NCI-H2196 (cell line): ENCODE measurements at regions not wholly inside any gene's neighbourhood (a gene's known extent, or its start where the extent isn't known, plus 50 kb on each side); places are given as distances from the start of the nearest gene placed in this dataset.
"Not testable (repeated sequence)": the region's sequence is repeated elsewhere in the genome, so short reads cannot be mapped to it uniquely, and the experiment has no call there.

Experiments
- DNase-seq: peaks from one replicate; lab custom pipeline; 2025; ENCODE audit not compliant: unreplicated experiment; lab: John Stamatoyannopoulos, UW

GRCh38 chr2:8442833-8443486, 238.9 kb upstream of the ID2 start:
- DNase-seq: no peak

- DNase-seq: no peak
Measured at GRCh38 chr2:8445580-8445979, 236.3 kb upstream of the ID2 start.

- not testable (repeated sequence) for DNase-seq
Measured at GRCh38 chr2:8446751-8447150, 235.1 kb upstream of the ID2 start.

GRCh38 chr2:8447610-8448221, 234.1 kb upstream of the ID2 start:
- DNase-seq: no peak

GRCh38 chr2:8448824-8449556, 232.9 kb upstream of the ID2 start:
- DNase-seq: no peak

- no peak for DNase-seq
Measured at GRCh38 chr2:8451273-8451672, 230.6 kb upstream of the ID2 start.

- DNase-seq: no peak
Measured at GRCh38 chr2:8452296-8452695, 229.6 kb upstream of the ID2 start.

- no peak for DNase-seq
Measured at GRCh38 chr2:8452979-8453903, 228.6 kb upstream of the ID2 start.

- no peak for DNase-seq
Measured at GRCh38 chr2:8453904-8454302, 228.0 kb upstream of the ID2 start.

- no peak for DNase-seq
Measured at GRCh38 chr2:8454797-8455196, 227.1 kb upstream of the ID2 start.

GRCh38 chr2:8455236-8456150, 226.4 kb upstream of the ID2 start:
- DNase-seq: no peak

- no peak for DNase-seq
Measured at GRCh38 chr2:8456151-8457091, 225.4 kb upstream of the ID2 start.

GRCh38 chr2:8457092-8457481, 224.8 kb upstream of the ID2 start:
- DNase-seq: peak; percentile 78

GRCh38 chr2:8457699-8458502, 224.0 kb upstream of the ID2 start:
- DNase-seq: peak; percentile 86

- DNase-seq: no peak
Measured at GRCh38 chr2:8458503-8459459, 223.1 kb upstream of the ID2 start.

- DNase-seq: no peak
Measured at GRCh38 chr2:8459474-8459873, 222.4 kb upstream of the ID2 start.

- DNase-seq: no peak
Measured at GRCh38 chr2:8461341-8461740, 220.5 kb upstream of the ID2 start.
